ENCODE measurements at regions not wholly inside any gene's neighbourhood (a gene's known extent, or its start where the extent isn't known, plus 50 kb on each side); places are given as distances from the start of the nearest gene placed in this dataset.

- TF ChIP-seq KDM6A (CRISPR knock-in tag; IDR thresholded peaks at IDR 0.05; ENCODE audit: low read depth) (no peak), ATF7 (IDR thresholded peaks at IDR 0.05) (no peak), ATF7 (CRISPR knock-in tag; IDR thresholded peaks at IDR 0.05) (no peak)
These were observed 521.5 kb upstream of the WWC1 start for GRCh38 chr5:167769846-167770413.
